Umbilical cord (tissue), 1 donor: ENCODE measurements at regions not wholly inside any gene's neighbourhood (a gene's known extent, or its start where the extent isn't known, plus 50 kb on each side); places are given as distances from the start of the nearest gene placed in this dataset.

ENCODE experiments used
- DNase-seq: peaks from one replicate; pipeline ENCODE4 v3.0.0-alpha.2; 2015; ENCODE audit warnings: low spot score

GRCh38 chr2:48254839-48255238 is 59.6 kb upstream of the FOXN2 start:
- DNase-seq = no peak

- DNase-seq = no peak
These were observed 57.0 kb upstream of the FOXN2 start for GRCh38 chr2:48257456-48257855.

- no peak for DNase-seq
These were observed 55.9 kb upstream of the FOXN2 start for GRCh38 chr2:48258481-48259149.

GRCh38 chr2:48259811-48260210 is 54.7 kb upstream of the FOXN2 start:
- no peak for DNase-seq

GRCh38 chr2:48264627-48265026 is 49.9 kb upstream of the FOXN2 start:
- DNase-seq = no peak
